ENCODE measurements at regions not wholly inside any gene's neighbourhood (a gene's known extent, or its start where the extent isn't known, plus 50 kb on each side); places are given as distances from the start of the nearest gene placed in this dataset.

- TF ChIP-seq CTCF (IDR thresholded peaks at IDR 0.05) (no peak), POLR2AphosphoS5 (IDR thresholded peaks at IDR 0.05) (peak; percentile 93 to 99 (median 99)), POLR2A (IDR thresholded peaks at IDR 0.05) (no peak)
- intact Hi-C loops (cut with DNase I; ENCODE audit: low total_unique reads): no loop called here
Observed at GRCh38 chr15:58331913-58332675, 99.7 kb upstream of the LIPC start.

DNA sequence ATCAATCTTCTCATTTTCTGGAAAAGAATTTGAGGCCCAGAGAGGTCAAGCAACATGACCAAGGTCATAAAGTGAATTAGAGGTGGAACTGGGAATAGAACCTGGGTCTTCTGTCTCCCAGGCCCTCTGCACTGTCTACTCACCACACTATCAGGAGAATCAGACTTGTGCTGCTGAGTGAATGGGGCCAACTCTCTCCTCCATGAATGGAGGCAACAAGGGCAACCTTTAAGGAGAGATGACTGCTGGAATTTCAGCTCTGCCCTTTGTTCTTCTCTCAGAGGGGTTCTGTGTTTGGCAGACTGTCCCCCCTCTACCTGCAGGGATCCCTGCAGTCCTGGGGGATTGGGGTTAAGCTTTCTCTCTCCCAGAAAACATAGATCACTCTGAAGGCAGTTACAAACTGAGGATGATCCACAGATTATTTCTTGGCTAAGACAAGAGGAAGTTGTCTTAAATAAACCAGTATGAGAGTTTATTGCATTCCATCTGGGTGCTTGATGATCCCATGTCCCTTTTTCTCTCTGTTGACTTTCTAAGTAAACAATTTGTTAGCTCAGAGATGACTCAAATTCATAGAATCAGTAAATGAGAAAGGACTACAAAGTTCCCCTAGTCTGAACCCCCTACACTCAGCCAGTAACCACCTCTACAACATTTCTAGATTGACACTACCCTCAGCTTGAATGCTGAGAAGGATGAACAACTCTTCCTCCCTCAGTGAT lies 99.0 kb upstream of the LIPC start:
- DNase-seq (ENCODE audit: low spot score in 2 of 2): no peak
- intact Hi-C loops (cut with DNase I; ENCODE audit: low total_unique reads): no loop called here
- no peak overlapping the region for H3K4me3 ChIP-seq
- H3K4me1 ChIP-seq: peaks cover 0 to 23% of the 10 kb centered on the region in 2 donors
- H3K36me3 ChIP-seq: no peaks in the 10 kb centered on the region
- peak overlapping the region; percentile 95 to 97 for H3K27ac ChIP-seq
- no peak for TF ChIP-seq POLR2A (IDR thresholded peaks at IDR 0.05)
- peaks cover 0 to 4% of the 10 kb centered on the region in 2 donors for H3K9me3 ChIP-seq
- H3K27me3 ChIP-seq: no peaks in the 10 kb centered on the region

More at GRCh38 chr15:58331913-58332675, 99.7 kb upstream of the LIPC start:
- peak overlapping the region in 1 of 3 donors; percentile 3 for H3K4me3 ChIP-seq
- no peaks in the 10 kb centered on the region for H3K27me3 ChIP-seq
- DNase-seq (ENCODE audit: low spot score in 2 of 2): peak; percentile 95 to 96
- H3K9me3 ChIP-seq: peaks cover 0 to 4% of the 10 kb centered on the region in 2 donors
- peaks cover 0 to 23% of the 10 kb centered on the region in 2 donors for H3K4me1 ChIP-seq
- peak overlapping the region; percentile 95 to 97 for H3K27ac ChIP-seq
- H3K36me3 ChIP-seq: no peaks in the 10 kb centered on the region

DNA sequence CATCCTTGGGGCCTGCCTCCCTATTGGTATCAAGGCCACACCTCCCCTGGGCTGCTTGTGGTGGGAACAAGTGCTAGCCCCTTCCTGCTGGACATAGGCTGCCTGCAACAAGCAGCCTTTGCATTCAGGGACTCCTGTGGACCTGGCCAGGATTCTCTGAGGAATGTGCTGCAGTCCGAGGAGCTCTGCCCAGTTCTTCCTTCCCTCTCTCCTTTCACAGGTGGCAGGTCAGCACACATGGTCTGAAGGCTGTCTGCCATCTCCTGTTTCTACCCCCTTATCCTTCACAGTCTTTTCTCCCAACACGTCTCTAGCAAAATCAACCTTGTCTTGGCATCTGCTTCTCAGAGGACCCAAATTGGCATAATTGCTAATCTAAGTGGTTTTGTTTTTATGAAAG lies 97.0 kb upstream of the LIPC start:
- Histone ChIP-seq H3K27me3 (no peaks in the 10 kb centered on the region), H3K9me3 (peaks cover 0 to 4% of the 10 kb centered on the region in 2 donors), H3K27ac (peak overlapping the region in 1 of 2 donors; percentile 97), H3K4me1 (peaks cover 0 to 23% of the 10 kb centered on the region in 2 donors), H3K36me3 (no peaks in the 10 kb centered on the region), H3K4me3 (no peak overlapping the region)
- intact Hi-C loops (cut with DNase I; ENCODE audit: low total_unique reads): no loop called here
- no peak for DNase-seq (ENCODE audit: low spot score in 2 of 2)
- TF ChIP-seq POLR2AphosphoS5 (IDR thresholded peaks at IDR 0.05) (no peak), POLR2A (IDR thresholded peaks at IDR 0.05) (no peak), CTCF (IDR thresholded peaks at IDR 0.05) (no peak)

- no peaks in the 10 kb centered on the region for H3K27me3 ChIP-seq
- H3K4me1 ChIP-seq: peaks cover 0 to 13% of the 10 kb centered on the region in 2 donors
- no peak overlapping the region for H3K4me3 ChIP-seq
- no peak for DNase-seq (ENCODE audit: low spot score in 2 of 2)
- H3K36me3 ChIP-seq: no peaks in the 10 kb centered on the region
- intact Hi-C loops (cut with DNase I; ENCODE audit: low total_unique reads): no loop called here
- peaks cover 0 to 4% of the 10 kb centered on the region in 2 donors for H3K9me3 ChIP-seq
- no peak overlapping the region for H3K27ac ChIP-seq
- TF ChIP-seq CTCF (IDR thresholded peaks at IDR 0.05) (no peak), POLR2AphosphoS5 (IDR thresholded peaks at IDR 0.05) (no peak), POLR2A (IDR thresholded peaks at IDR 0.05) (no peak)
Observed at GRCh38 chr15:58336161-58336560, 95.6 kb upstream of the LIPC start.

DNA sequence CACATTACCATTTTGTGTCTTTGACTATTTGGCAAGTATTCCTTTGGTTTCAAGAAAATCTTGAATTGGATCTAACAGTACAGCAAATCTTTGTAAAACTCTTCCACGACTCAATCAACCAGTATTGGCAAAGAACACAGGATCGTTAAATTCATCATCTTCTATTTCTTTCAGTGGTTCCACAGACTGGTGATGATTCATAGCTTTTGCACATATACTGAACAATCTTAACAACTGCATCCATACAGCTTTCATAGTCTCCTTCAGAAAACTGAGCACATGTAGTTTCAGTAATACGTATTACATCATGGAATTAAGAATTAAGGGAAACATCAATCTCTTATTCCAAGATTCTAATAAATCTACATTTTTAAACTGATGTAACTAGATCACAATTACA lies 91.6 kb upstream of the LIPC start:
- Histone ChIP-seq H3K4me1 (no peaks in the 10 kb centered on the region), H3K27ac (no peak overlapping the region), H3K27me3 (no peaks in the 10 kb centered on the region), H3K9me3 (no peaks in the 10 kb centered on the region), H3K36me3 (no peaks in the 10 kb centered on the region), H3K4me3 (no peak overlapping the region)
- DNase-seq (ENCODE audit: low spot score in 2 of 2): no peak
- intact Hi-C loops (cut with DNase I; ENCODE audit: low total_unique reads): no loop called here
- no peak for TF ChIP-seq POLR2AphosphoS5 (IDR thresholded peaks at IDR 0.05)

- no peak for TF ChIP-seq CTCF (IDR thresholded peaks at IDR 0.05)
- TF ChIP-seq POLR2A (IDR thresholded peaks at IDR 0.05): no peak
- TF ChIP-seq POLR2AphosphoS5 (IDR thresholded peaks at IDR 0.05): no peak
- no peak for DNase-seq (ENCODE audit: low spot score in 2 of 2)
- H3K9me3 ChIP-seq: no peaks in the 10 kb centered on the region
- H3K4me1 ChIP-seq: no peaks in the 10 kb centered on the region
- no peaks in the 10 kb centered on the region for H3K27me3 ChIP-seq
- H3K36me3 ChIP-seq: no peaks in the 10 kb centered on the region
- H3K4me3 ChIP-seq: no peak overlapping the region
- H3K27ac ChIP-seq: no peak overlapping the region
- intact Hi-C loops (cut with DNase I; ENCODE audit: low total_unique reads): no loop called here
Observed at GRCh38 chr15:58342508-58342907, 89.3 kb upstream of the LIPC start.

Data from breast epithelium (tissue), 4 donors.